Spinal cord (tissue), 9 donors: ENCODE measurements at regions not wholly inside any gene's neighbourhood (a gene's known extent, or its start where the extent isn't known, plus 50 kb on each side); places are given as distances from the start of the nearest gene placed in this dataset.
A peak's percentile ranks its signal among the peaks of the same experiment; 100 is the strongest.
"Not testable (repeated sequence)": the region's sequence is repeated elsewhere in the genome, so short reads cannot be mapped to it uniquely, and the experiment has no call there.

Experiments
- DNase-seq, 6 donors: peaks; one replicate each; pipeline versions ENCODE4 v3.0.0 to v3.0.0-alpha.2; 2013 to 2015; ENCODE audit warnings: low spot score in 6 of 6, low read depth in 4 of 6
- H3K27ac ChIP-seq: one replicate; pipeline ENCODE4 v1.5.1; 2013; ENCODE audit warnings: low read depth, low read length, control low read depth
- H3K27me3 ChIP-seq: one replicate; pipeline ENCODE4 v1.6.1; 2013; ENCODE audit warnings: low read length; ENCODE audit not compliant: control insufficient read depth, insufficient read depth
- H3K36me3 ChIP-seq: one replicate; pipeline ENCODE4 v1.6.1; 2013; ENCODE audit warnings: low read length; ENCODE audit not compliant: control insufficient read depth, insufficient read depth
- H3K4me1 ChIP-seq: one replicate; pipeline ENCODE4 v1.6.1; 2013; ENCODE audit warnings: low read length; ENCODE audit not compliant: control insufficient read depth, insufficient read depth
- H3K4me3 ChIP-seq: one replicate; pipeline ENCODE4 v1.5.1; 2013; ENCODE audit warnings: low read depth, low read length, control low read depth
- H3K9me3 ChIP-seq: one replicate; pipeline ENCODE4 v1.6.1; 2013; ENCODE audit warnings: low read length; ENCODE audit not compliant: control insufficient read depth, insufficient read depth
- WGBS: methylation state at CpG from one replicate; pipeline ENCODE4 v1.1.5; 2013; ENCODE audit warnings: missing lambda C conversion rate; ENCODE audit not compliant: insufficient coverage; 5-methylcytosine and 5-hydroxymethylcytosine counted together
- donor health status: healthy.

DNA sequence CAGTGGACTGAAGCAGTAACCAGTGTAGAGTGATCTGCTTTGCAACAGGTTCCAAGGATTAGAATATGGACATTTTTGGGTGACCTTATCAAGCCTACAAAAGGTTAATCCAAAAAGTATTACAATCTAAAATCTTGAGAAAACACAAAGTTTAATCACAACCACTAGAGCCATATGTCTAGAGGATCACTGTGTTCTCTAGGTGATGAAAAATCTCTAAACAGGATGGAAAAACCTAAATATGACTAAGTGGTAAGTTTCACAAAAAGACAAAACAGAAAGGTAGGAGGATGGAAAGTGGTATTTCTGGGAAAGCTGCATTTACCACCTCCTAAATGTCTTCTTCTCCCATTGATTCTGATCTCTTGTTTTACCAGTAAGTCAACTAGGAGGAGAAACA, 411.1 kb upstream of the CXADR start:
- Histone ChIP-seq H3K9me3 (no peaks in the 10 kb centered on the region), H3K27me3 (no peaks in the 10 kb centered on the region), H3K4me1 (no peaks in the 10 kb centered on the region), H3K27ac (no peak overlapping the region), H3K4me3 (no peak overlapping the region), H3K36me3 (no peaks in the 10 kb centered on the region)
- DNase-seq = no peak

DNA sequence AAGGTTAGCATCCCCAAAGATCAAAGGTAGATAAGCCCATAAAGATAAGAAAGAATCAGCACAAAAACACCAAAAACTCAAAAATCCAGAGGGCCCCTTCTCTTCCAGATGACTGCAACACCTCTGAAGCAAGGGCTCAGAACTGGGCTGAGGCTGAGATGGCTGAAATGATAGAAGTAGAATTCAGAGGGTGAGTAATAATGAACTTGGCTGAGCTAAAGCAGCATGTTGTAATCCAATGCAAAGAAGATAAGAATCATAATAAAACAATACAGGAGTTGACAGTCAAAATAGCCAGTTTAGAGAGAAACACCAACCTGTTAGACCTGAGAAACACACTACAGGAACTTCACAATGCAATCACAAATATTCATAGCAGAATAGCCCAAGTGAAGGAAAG, 406.9 kb upstream of the CXADR start:
- Histone ChIP-seq H3K27me3 (no peaks in the 10 kb centered on the region), H3K36me3 (no peaks in the 10 kb centered on the region), H3K9me3 (no peaks in the 10 kb centered on the region), H3K27ac (no peak overlapping the region), H3K4me1 (no peaks in the 10 kb centered on the region), H3K4me3 (no peak overlapping the region)
- no peak for DNase-seq

DNA sequence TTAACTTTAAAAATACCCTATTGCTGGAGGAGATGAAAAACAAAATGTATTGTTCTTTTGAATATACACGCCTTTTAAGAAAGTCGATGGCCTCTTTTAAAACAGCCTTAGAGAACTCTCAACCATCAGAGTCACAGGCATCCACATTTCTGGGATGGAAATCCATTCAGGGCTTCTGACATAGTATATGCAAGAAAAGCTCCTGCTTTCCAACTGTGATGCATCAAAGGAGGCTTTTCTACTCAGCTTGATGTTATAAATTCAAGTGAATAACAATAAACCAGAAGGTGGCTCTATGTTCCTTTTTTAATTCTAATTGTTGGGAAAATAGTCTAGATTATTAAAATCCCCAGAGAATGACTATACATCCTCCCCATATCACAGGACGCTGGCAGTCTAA, 398.8 kb upstream of the CXADR start:
- DNase-seq = peak in 2 of 6 donors; percentile 6 to 14
- Histone ChIP-seq H3K4me1 (no peaks in the 10 kb centered on the region), H3K27me3 (no peaks in the 10 kb centered on the region), H3K9me3 (no peaks in the 10 kb centered on the region), H3K27ac (no peak overlapping the region), H3K4me3 (no peak overlapping the region), H3K36me3 (no peaks in the 10 kb centered on the region)
- no CpG with 5 or more reads among the region's 3 CpGs for WGBS

DNA sequence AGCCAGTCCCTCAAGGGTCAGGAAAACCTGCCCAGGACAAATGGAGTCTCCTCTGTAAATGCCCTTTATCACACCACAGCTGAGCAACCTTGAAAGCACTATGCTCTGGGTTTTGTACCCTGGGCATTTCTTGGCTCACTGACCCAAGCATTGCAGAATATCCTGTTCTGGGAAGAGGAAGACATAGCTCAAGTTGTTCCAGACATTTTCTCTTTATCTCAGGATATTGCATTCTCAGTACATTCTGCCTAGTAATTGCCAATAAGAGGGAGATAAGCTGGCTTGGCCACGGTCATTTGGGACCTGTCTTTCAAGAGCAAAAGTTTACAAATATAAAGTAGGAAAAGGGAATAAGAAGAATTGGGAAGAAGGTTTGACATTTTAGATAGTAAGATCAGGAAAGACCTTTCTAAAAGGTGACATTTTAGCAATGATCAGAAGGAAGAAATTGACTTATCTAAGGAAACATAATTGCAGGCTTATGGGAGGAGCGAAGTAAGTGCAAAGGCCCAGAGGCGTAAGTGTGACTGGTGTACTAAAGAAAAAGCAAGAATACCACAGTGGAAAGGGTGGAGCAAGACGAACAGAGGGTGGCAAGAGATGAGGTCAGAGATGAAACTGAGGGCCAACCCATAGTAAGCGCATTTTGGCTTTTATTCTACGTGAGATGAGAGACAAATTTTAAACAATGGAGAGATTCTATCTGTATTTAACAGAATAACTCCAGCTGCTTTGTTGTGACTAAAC, 394.0 kb upstream of the CXADR start:
- WGBS = 100% methylated on average over 4 of the region's 6 CpGs
- Histone ChIP-seq H3K27me3 (no peaks in the 10 kb centered on the region), H3K27ac (no peak overlapping the region), H3K9me3 (no peaks in the 10 kb centered on the region), H3K36me3 (no peaks in the 10 kb centered on the region), H3K4me1 (no peaks in the 10 kb centered on the region), H3K4me3 (no peak overlapping the region)
- no peak for DNase-seq

DNA sequence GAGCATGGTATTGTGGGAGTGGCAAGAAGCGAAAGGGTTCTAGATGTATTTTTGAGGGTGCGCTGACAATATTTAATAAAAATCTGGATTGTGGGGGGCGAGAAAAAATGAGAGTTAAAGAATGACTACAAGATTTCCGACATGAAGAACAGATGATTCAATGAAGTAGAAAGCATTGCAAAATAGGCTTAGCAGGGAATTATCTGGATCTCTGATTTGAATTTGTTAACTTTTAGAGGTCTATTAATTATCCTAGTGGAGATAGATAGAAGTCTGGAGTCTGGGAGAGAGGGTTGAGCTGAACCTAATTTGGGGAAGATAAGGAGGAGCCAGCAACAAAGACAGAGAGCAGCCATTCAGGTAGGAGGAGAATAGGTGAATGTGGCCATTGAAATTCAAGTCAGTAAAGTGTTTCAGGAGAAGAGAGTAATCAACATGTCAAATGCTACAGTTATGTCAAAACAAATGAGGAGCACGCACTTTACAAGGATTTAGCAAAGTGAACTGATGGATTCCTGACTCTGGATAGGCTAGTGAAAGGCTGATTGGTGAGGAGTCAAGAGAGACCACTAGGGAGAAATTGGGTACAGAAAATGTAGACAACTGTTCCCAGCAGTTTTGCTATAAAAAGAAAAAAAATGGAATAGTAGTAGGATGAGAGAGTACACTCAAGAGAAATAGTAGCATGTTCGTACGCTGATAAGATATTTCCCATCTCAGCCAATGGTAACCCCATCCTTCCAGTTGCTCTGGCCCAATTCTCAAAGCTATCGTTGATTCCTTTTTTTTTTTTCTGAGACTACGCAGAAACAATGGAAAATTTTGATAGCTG, 393.2 kb upstream of the CXADR start:
- DNase-seq = no peak
- H3K36me3 ChIP-seq = no peaks in the 10 kb centered on the region
- H3K27ac ChIP-seq = no peak overlapping the region
- no peaks in the 10 kb centered on the region for H3K9me3 ChIP-seq
- no peaks in the 10 kb centered on the region for H3K4me1 ChIP-seq
- no peaks in the 10 kb centered on the region for H3K27me3 ChIP-seq
- 93% methylated on average over 5 of the region's 9 CpGs for WGBS
- no peak overlapping the region for H3K4me3 ChIP-seq

DNA sequence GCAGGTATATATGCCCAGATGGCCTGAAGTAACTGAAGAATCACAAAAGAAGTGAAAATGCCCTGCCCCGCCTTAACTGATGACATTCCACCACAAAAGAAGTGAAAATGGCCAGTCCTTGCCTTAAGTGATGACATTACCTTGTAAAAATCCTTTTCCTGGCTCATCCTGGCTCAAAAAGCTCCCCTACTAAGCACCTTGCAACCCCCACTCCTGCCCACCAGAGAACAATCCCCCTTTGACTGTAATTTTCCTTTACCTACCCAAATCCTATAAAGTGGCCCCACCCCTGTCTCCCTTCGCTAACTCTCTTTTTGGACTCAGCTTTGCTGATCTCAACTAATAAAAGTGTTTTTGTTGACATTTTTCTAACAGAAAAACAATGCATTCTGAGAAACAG, 385.4 kb upstream of the CXADR start:
- 40% methylated on average over 1 of the region's 2 CpGs for WGBS
- not testable (repeated sequence) for H3K27me3 ChIP-seq, DNase-seq, H3K9me3 ChIP-seq, H3K27ac ChIP-seq, H3K4me3 ChIP-seq, H3K4me1 ChIP-seq, H3K36me3 ChIP-seq

DNA sequence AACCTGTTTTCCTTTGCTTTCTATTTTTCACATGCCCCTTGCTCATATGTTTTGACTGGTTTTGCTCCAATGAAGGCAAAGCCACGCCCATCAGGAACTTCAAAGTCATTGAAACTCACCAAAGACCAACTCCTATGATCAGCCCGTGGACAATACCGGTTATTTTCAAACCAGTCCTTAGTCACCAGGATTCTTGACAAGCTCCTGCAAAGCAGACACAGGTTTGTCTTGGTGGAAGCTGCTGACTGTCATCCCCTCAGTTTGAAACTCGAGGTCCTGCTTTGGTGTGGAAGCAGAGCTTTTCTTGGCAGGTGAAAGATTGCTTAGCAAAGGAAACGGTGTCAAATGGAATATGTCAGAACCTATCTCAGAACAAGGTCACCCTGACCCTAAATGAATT, 384.7 kb upstream of the CXADR start:
- Histone ChIP-seq H3K4me3 (no peak overlapping the region), H3K9me3 (no peaks in the 10 kb centered on the region), H3K36me3 (no peaks in the 10 kb centered on the region), H3K4me1 (no peaks in the 10 kb centered on the region), H3K27me3 (no peaks in the 10 kb centered on the region), H3K27ac (no peak overlapping the region)
- 79% methylated on average over 4 of the region's 5 CpGs for WGBS
- peak in 1 of 6 donors; percentile 9 for DNase-seq

DNA sequence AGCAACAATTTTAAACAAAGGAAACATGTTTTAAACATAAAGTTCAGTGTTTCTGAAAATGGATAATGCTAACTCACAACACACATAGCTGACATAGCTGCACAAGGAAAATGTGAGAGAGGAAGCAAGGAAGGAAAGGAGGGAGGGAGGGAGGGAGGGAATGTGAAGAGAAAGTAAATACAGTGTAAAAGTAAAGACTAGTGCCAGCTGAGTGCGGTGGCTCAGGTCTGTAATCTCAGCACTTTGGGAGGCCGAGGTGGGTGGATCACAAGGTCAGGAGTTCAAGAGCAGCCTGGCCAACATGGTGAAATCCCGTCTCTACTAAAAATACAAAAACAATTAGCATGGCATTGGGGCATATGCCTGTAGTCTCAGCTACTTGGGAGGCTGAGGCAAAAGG, 373.7 kb upstream of the CXADR start:
- DNase-seq, H3K4me3 ChIP-seq, H3K4me1 ChIP-seq, H3K36me3 ChIP-seq, H3K27me3 ChIP-seq, H3K27ac ChIP-seq, H3K9me3 ChIP-seq: not testable (repeated sequence)
- WGBS = 76% methylated on average over 2 of the region's 3 CpGs

DNA sequence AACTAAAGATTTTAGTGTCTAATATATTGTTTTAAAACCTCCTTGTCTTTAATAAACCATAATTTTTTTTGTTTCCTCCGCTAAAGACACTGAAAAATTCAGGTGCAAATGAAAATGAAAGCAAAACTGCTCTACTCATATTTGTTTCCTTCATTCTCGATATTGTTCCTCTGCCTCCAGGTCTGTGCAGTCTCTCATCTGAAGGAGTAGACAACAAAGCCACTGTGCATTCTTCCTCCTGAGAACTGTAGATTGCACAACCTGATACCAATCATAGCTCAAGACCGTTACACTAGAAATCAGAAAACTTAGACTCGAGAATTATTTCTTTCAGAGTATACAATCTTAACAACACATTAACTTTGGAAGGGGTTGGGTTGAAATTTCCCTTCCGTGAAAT, 373.1 kb upstream of the CXADR start:
- Histone ChIP-seq H3K4me1 (no peaks in the 10 kb centered on the region), H3K27me3 (no peaks in the 10 kb centered on the region), H3K27ac (no peak overlapping the region), H3K4me3 (no peak overlapping the region), H3K9me3 (no peaks in the 10 kb centered on the region), H3K36me3 (no peaks in the 10 kb centered on the region)
- no peak for DNase-seq
- 88% methylated on average over 1 of the region's 5 CpGs for WGBS

DNA sequence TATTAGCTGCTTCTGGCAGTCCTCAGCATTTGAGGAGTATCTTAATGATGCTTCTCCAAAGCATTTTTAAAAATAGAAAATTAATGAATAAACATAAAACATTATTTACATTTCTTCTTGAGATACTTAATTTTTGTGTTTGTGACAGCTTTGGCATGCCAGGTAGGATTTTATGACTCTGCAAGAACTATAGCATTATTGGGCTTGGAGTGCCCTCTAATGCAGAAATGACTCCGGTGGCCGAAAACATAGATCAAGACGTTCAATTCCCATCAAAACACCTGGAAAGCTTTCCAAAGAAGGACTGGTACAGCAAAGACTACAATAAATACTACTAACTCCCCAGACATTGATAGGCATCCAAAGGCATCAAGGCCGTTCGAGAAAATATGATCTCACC, 366.4 kb upstream of the CXADR start:
- no peaks in the 10 kb centered on the region for H3K27me3 ChIP-seq
- no peaks in the 10 kb centered on the region for H3K36me3 ChIP-seq
- H3K4me3 ChIP-seq = no peak overlapping the region
- H3K9me3 ChIP-seq = no peaks in the 10 kb centered on the region
- H3K27ac ChIP-seq = no peak overlapping the region
- no peaks in the 10 kb centered on the region for H3K4me1 ChIP-seq
- peak in 1 of 6 donors; percentile 3 for DNase-seq
- 75% methylated on average over 2 of the region's 5 CpGs for WGBS
